HL-60 (cell line): ENCODE measurements at regions not wholly inside any gene's neighbourhood (a gene's known extent, or its start where the extent isn't known, plus 50 kb on each side); places are given as distances from the start of the nearest gene placed in this dataset.
"Not testable (repeated sequence)": the region's sequence is repeated elsewhere in the genome, so short reads cannot be mapped to it uniquely, and the experiment has no call there.

ENCODE experiments used
- DNase-seq, 2 experiments: peaks; one replicate each; pipeline ENCODE4 v3.0.0-alpha.2; 2010 to 2020; ENCODE audit warnings: low read depth in 1 of 2, low spot score in 1 of 2
- H3K27ac ChIP-seq: fragments of 250-450 bp; sonication (Bioruptor Pico); replicated peaks from 2 replicates; pipeline ENCODE4 v1.5.1; 2020; ENCODE audit warnings: mild to moderate bottlenecking, moderate library complexity
- H3K27me3 ChIP-seq: fragments of 250-450 bp; sonication (Bioruptor Pico); 2 replicates; pipeline ENCODE4 v1.5.1; 2021; ENCODE audit warnings: mild to moderate bottlenecking, moderate library complexity; ENCODE audit not compliant: insufficient read depth, poor library complexity, severe bottlenecking
- H3K4me3 ChIP-seq: replicated peaks from 2 replicates; pipeline ENCODE4 v1.5.1; 2011; ENCODE audit warnings: mild to moderate bottlenecking, control low read depth, low read length; ENCODE audit not compliant: insufficient read depth
- CTCF ChIP-seq: IDR thresholded peaks from one replicate; pipeline ENCODE4 v1.5.1; 2011; ENCODE audit warnings: low read length, control low read depth, inconsistent platforms; ENCODE audit not compliant: insufficient read depth
- GABPA ChIP-seq: IDR thresholded peaks from 2 replicates; pipeline ENCODE4 v1.6.1; 2012; ENCODE audit warnings: low read depth
- POLR2AphosphoS5 ChIP-seq: IDR thresholded peaks from 2 replicates; pipeline ENCODE4 v1.6.1; 2012; ENCODE audit warnings: low read depth
- REST ChIP-seq: IDR thresholded peaks from 2 replicates; pipeline ENCODE4 v1.6.1; 2012; ENCODE audit warnings: low read depth; ENCODE audit not compliant: insufficient replicate concordance
- SPI1 ChIP-seq: IDR thresholded peaks from 2 replicates; pipeline ENCODE4 v1.6.1; 2012; ENCODE audit warnings: low read depth, mild to moderate bottlenecking, borderline replicate concordance

GRCh38 chr4:142897518-142897917 lies 51.4 kb upstream of the INPP4B start:
- H3K27me3 ChIP-seq, H3K27ac ChIP-seq, H3K4me3 ChIP-seq, DNase-seq: not testable (repeated sequence)

DNA sequence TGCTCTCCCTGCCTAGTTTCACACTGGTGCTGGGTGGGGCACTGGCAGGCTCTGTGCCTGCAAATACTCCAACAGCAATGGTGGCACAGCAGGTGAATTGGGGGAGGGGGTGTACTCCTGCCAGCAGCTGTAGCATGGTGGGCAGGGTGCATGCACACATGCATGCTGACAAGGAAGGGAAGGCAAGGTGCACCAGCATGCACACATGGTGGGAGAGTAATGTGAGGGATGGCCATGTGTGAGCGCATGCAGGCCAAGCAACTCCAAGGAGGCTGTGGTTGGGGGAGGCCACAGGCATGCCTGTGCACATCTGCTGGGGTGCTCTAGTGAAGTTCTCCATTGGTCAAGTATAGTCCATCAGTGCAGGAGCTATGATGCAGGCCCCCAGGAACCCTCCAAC lies 54.5 kb upstream of the INPP4B start:
- Histone ChIP-seq H3K27me3 (no peaks in the 10 kb centered on the region), H3K27ac (no peak overlapping the region), H3K4me3 (no peak overlapping the region)
- DNase-seq, result no peak
- TF ChIP-seq SPI1 (no peak), GABPA (no peak)

DNA sequence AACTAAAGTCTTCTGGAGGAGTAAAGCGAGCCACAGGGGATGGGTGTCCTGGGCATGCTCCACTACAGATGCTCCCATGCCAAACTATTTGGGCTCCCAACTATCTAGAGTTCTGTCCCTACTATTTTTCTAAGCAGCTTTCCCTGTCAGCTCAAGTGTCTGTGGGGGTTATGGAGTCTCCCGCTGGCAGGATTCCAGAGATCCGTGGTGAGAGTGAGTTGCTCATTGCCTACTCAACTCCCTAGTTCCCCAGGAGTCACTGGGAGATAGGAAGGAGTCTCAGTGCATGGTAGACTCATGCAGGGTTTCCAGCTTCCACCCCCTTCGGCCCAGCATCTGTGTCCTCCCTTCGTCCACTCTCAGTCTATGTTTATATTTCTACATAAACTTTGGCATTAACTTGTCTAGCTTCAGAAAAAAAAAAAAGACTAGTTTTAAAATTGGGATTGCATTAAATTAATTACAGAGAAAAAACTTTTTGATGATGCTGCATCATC lies 55.1 kb upstream of the INPP4B start:
- TF ChIP-seq GABPA (no peak), POLR2AphosphoS5 (no peak), SPI1 (no peak), REST (no peak), CTCF (no peak)
- DNase-seq, result no peak
- Histone ChIP-seq H3K27ac (no peak overlapping the region), H3K4me3 (no peak overlapping the region), H3K27me3 (no peaks in the 10 kb centered on the region)

DNA sequence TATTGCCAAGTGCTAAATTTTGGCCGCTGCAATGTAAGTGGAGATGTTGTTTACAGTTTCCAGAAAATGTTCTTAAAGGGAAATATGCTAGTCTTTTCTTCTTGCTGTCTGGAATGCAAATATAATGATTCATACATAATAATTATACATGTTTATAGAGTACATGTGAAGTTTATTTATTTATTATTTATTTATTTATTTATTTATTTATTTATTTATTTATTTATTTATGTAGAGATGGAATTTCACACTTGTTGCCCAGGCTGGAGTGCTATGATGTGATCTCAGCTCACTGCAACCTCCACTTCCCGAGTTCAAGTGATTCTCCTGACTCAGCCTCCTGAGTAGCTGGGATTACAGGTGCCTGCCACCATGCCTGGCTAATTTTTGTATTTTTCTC lies 57.5 kb upstream of the INPP4B start:
- H3K4me3 ChIP-seq, H3K27ac ChIP-seq, DNase-seq, H3K27me3 ChIP-seq: not testable (repeated sequence)

DNA sequence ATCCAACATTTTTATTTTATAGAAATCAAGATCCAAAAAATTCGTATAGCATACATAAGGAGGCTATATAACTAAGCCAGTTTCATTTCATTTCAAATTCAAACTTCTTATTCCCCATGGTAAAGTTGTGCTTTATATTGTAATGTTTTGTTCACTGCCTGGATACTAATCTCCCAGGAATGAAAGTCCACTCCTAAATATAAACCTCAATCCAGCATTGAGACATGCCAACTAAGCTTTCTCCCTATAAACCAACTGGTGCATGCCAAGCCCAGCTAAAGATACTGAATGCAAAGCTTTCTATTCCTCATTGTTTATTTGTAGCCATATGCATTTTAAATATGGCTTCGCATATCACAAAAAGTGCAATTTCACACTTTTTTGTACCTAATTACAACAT lies 63.8 kb upstream of the INPP4B start:
- DNase-seq, result no peak
- no peak overlapping the region for H3K27ac ChIP-seq
- H3K27me3 ChIP-seq, result no peaks in the 10 kb centered on the region
- H3K4me3 ChIP-seq, result no peak overlapping the region
- TF ChIP-seq CTCF (no peak), SPI1 (no peak), REST (no peak), POLR2AphosphoS5 (no peak), GABPA (no peak)
